DND-41 (cell line): ENCODE measurements at regions not wholly inside any gene's neighbourhood (a gene's known extent, or its start where the extent isn't known, plus 50 kb on each side); places are given as distances from the start of the nearest gene placed in this dataset.

Experiments used
- EZH2 ChIP-seq: IDR thresholded peaks from 3 replicates; pipeline ENCODE4 v1.6.1; 2012; ENCODE audit warnings: borderline replicate concordance, low read depth, mild to moderate bottlenecking, moderate library complexity, low read length, inconsistent platforms; ENCODE audit not compliant: severe bottlenecking
- TF ChIP-seq, protein P1 (sequence below): IDR thresholded peaks from 2 replicates; pipeline ENCODE4 v1.5.1; 2012; ENCODE audit warnings: borderline replicate concordance, low read length, moderate library complexity, mild to moderate bottlenecking; ENCODE audit not compliant: poor library complexity, severe bottlenecking; ENCODE audit errors: extremely low read depth

GRCh38 chr4:82213485-82214417 is 160.0 kb downstream of the HNRNPD start:
- TF ChIP-seq, protein P1, sequence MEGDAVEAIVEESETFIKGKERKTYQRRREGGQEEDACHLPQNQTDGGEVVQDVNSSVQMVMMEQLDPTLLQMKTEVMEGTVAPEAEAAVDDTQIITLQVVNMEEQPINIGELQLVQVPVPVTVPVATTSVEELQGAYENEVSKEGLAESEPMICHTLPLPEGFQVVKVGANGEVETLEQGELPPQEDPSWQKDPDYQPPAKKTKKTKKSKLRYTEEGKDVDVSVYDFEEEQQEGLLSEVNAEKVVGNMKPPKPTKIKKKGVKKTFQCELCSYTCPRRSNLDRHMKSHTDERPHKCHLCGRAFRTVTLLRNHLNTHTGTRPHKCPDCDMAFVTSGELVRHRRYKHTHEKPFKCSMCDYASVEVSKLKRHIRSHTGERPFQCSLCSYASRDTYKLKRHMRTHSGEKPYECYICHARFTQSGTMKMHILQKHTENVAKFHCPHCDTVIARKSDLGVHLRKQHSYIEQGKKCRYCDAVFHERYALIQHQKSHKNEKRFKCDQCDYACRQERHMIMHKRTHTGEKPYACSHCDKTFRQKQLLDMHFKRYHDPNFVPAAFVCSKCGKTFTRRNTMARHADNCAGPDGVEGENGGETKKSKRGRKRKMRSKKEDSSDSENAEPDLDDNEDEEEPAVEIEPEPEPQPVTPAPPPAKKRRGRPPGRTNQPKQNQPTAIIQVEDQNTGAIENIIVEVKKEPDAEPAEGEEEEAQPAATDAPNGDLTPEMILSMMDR = no peak
- no peak for TF ChIP-seq EZH2
